ENCODE measurements at regions not wholly inside any gene's neighbourhood (a gene's known extent, or its start where the extent isn't known, plus 50 kb on each side); places are given as distances from the start of the nearest gene placed in this dataset.

DNA sequence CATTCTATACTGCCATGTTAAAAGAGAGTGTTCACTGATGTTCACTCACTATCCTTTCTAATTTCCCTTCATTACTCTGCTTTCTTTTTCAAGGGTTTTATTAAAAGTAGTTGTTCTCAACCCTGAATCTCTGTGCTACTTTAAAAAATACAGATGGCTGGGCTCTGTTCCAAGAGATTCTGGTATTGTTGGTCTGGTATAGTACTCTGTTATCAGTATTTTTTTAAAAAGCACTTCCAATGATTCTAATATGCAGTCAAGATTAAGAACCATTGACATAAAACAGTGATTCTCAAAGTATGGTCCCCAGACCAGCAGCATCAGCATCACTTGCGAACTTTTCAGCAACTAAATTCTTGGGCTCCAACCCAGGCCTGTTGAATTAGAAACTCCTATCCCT, 77.0 kb upstream of the STARD4 start:
- H3K36me3 ChIP-seq (ENCODE audit: control insufficient read depth, insufficient read depth, low read length): no peaks in the 10 kb centered on the region
- H3K27me3 ChIP-seq (ENCODE audit: control insufficient read depth, insufficient read depth, low read length): no peaks in the 10 kb centered on the region
- no peak for FAIRE-seq
- no peak for TF ChIP-seq CTCF (IDR thresholded peaks at IDR 0.05; ENCODE audit: insufficient read depth, low read length, severe bottlenecking)
- no peak overlapping the region for H3K4me3 ChIP-seq (ENCODE audit: low read depth, low read length)
- no peak for DNase-seq (ENCODE audit: low read depth)

GRCh38 chr5:111587728-111588127, 75.4 kb upstream of the STARD4 start:
- Histone ChIP-seq H3K27me3 (ENCODE audit: control insufficient read depth, insufficient read depth, low read length) (no peaks in the 10 kb centered on the region), H3K36me3 (ENCODE audit: control insufficient read depth, insufficient read depth, low read length) (no peaks in the 10 kb centered on the region), H3K4me3 (ENCODE audit: low read depth, low read length) (no peak overlapping the region)
- FAIRE-seq (no peak), DNase-seq (ENCODE audit: low read depth) (no peak)
- no peak for TF ChIP-seq CTCF (IDR thresholded peaks at IDR 0.05; ENCODE audit: insufficient read depth, low read length, severe bottlenecking)

- FAIRE-seq (no peak), DNase-seq (ENCODE audit: low read depth) (no peak)
- Histone ChIP-seq H3K27me3 (ENCODE audit: control insufficient read depth, insufficient read depth, low read length) (no peaks in the 10 kb centered on the region), H3K36me3 (ENCODE audit: control insufficient read depth, insufficient read depth, low read length) (no peaks in the 10 kb centered on the region), H3K4me3 (ENCODE audit: low read depth, low read length) (no peak overlapping the region)
- TF ChIP-seq CTCF (IDR thresholded peaks at IDR 0.05; ENCODE audit: insufficient read depth, low read length, severe bottlenecking): no peak
Observed at GRCh38 chr5:111585946-111586345, 73.6 kb upstream of the STARD4 start.

DNA sequence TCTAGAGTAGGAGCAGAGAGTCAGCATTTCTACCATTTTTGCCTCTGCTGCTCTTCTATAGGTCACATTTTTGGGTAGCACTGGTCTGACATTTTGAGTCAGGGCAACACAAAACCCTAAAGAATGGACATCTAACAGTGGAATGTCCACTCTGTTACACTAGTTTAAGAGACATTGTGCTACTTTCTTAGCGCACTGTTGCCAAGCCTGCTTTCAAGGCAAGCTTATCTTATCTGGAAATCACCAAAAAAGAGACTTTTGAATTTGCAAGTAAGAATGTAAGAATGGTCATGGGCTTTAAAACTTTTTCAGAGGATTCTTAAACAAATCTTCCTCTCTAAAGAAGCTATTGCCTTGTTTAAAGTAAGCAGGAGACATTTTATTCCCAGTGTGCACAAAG, 73.0 kb upstream of the STARD4 start:
- TF ChIP-seq CTCF (IDR thresholded peaks at IDR 0.05; ENCODE audit: insufficient read depth, low read length, severe bottlenecking): no peak
- no peak for DNase-seq (ENCODE audit: low read depth)
- no peak for FAIRE-seq
- Histone ChIP-seq H3K27me3 (ENCODE audit: control insufficient read depth, insufficient read depth, low read length) (no peaks in the 10 kb centered on the region), H3K4me3 (ENCODE audit: low read depth, low read length) (no peak overlapping the region), H3K36me3 (ENCODE audit: control insufficient read depth, insufficient read depth, low read length) (no peaks in the 10 kb centered on the region)

DNA sequence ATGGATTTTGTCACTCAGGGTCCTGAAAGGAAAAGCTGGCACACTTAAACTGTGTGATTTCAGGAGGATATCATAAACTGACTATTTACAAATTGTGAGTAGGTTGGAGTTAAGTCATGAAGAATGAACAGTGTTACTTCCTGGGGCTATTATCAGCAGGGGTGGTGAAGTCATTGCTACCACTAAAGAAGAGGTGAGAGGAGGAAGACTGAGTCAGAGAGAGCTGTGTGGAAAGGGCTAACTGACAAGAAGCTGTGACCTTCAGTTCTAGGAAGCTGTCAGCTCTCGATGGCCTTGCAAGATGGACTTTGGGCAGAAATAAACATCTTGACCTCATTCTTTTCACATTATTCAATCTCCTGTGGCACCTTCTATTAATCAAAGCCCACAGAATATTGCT, 72.3 kb upstream of the STARD4 start:
- Histone ChIP-seq H3K36me3 (ENCODE audit: control insufficient read depth, insufficient read depth, low read length) (no peaks in the 10 kb centered on the region), H3K27me3 (ENCODE audit: control insufficient read depth, insufficient read depth, low read length) (no peaks in the 10 kb centered on the region), H3K4me3 (ENCODE audit: low read depth, low read length) (no peak overlapping the region)
- TF ChIP-seq CTCF (IDR thresholded peaks at IDR 0.05; ENCODE audit: insufficient read depth, low read length, severe bottlenecking): no peak
- DNase-seq (ENCODE audit: low read depth) (peak; percentile 92), FAIRE-seq (peak; percentile 23)

GRCh38 chr5:111583758-111584203, 71.4 kb upstream of the STARD4 start:
- H3K4me3 ChIP-seq (ENCODE audit: low read depth, low read length): no peak overlapping the region
- H3K27me3 ChIP-seq (ENCODE audit: control insufficient read depth, insufficient read depth, low read length): no peaks in the 10 kb centered on the region
- FAIRE-seq (no peak), DNase-seq (ENCODE audit: low read depth) (no peak)
- TF ChIP-seq CTCF (IDR thresholded peaks at IDR 0.05; ENCODE audit: insufficient read depth, low read length, severe bottlenecking): no peak
- no peaks in the 10 kb centered on the region for H3K36me3 ChIP-seq (ENCODE audit: control insufficient read depth, insufficient read depth, low read length)
